Breast epithelium (tissue), 4 donors: ENCODE measurements at regions not wholly inside any gene's neighbourhood (a gene's known extent, or its start where the extent isn't known, plus 50 kb on each side); places are given as distances from the start of the nearest gene placed in this dataset.

Experiments
- DNase-seq, 2 donors: peaks; one replicate each; pipeline ENCODE4 v3.0.0-alpha.2; 2019; ENCODE audit warnings: low spot score in 2 of 2
- H3K27ac ChIP-seq, 2 donors: fragments of 200-600 bp; sonication (generic) in 1 of 2; one replicate each; pipeline ENCODE4 v1.5.1; 2016 to 2019; ENCODE audit warnings: mild to moderate bottlenecking in 1 of 2
- H3K27me3 ChIP-seq, 2 donors: fragments of 200-600 bp; sonication (generic) in 1 of 2; one replicate each; pipeline versions ENCODE4 v1.5.1 to v1.6.0; 2017 to 2019; ENCODE audit warnings: control low read depth in 1 of 2, mild to moderate bottlenecking in 1 of 2
- H3K36me3 ChIP-seq: fragments of 200-600 bp; one replicate; pipeline ENCODE4 v1.5.1; 2019
- H3K4me1 ChIP-seq, 2 donors: fragments of 200-600 bp; sonication (generic); one replicate each; pipeline ENCODE4 v1.5.1; 2016 to 2019; ENCODE audit warnings: control low read depth in 1 of 2
- H3K4me3 ChIP-seq, 3 donors: fragments of 200-600 bp; sonication (generic); 1 replicate in 2 of 3; 2 replicates in 1 of 3; pipeline ENCODE4 v1.5.1; 2016 to 2019; ENCODE audit warnings: mild to moderate bottlenecking in 3 of 3, moderate library complexity in 2 of 3
- H3K9me3 ChIP-seq, 2 donors: fragments of 200-600 bp; sonication (generic) in 1 of 2; one replicate each; pipeline ENCODE4 v1.5.1; 2016 to 2019; ENCODE audit warnings: control low read depth in 1 of 2
- POLR2A ChIP-seq: fragments of 450-650 bp; IDR thresholded peaks from one replicate; pipeline ENCODE4 v1.6.1; 2016; ENCODE audit warnings: antibody characterized with exemption, mild to moderate bottlenecking, moderate library complexity
- POLR2AphosphoS5 ChIP-seq, 3 donors: sonication (generic); formaldehyde crosslinking; IDR thresholded peaks; one replicate each; pipeline ENCODE4 v1.6.1; 2017; ENCODE audit warnings: antibody characterized with exemption in 3 of 3
- intact Hi-C: fragments of 100-400 bp; cut with DNase I; formaldehyde crosslinking; loops from one replicate; pipeline ENCODE4 v1.15.1; 2023; ENCODE audit warnings: low total_unique reads
- TF ChIP-seq, protein P1 (sequence below), 3 donors: fragments of 450-650 bp; IDR thresholded peaks; one replicate each; pipeline ENCODE4 v1.5.1; 2016 to 2017; ENCODE audit warnings: antibody characterized with exemption in 3 of 3, mild to moderate bottlenecking in 3 of 3, moderate library complexity in 3 of 3

DNA sequence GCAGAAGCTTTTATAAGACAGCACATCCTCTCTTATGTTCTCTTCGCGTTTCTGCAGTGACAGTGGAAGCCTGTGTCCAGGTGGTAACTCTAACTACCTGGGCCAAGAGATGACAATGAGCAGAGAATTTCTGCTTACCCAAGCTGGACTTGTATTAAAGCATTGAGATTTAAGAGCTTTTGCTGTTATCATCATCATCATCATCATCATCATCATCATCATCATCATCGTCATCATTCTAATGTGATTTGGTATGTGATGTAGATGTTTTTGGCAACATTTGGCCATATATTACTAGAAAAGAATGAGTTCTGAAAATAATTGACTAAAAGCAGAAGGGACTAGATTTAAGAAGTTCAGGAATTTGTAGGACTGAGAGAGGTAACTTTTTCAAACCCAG lies 401.3 kb downstream of the BRINP1 start:
- no peak for DNase-seq
- no peaks in the 10 kb centered on the region for H3K4me1 ChIP-seq
- H3K27ac ChIP-seq: no peak overlapping the region
- no peaks in the 10 kb centered on the region for H3K9me3 ChIP-seq
- H3K4me3 ChIP-seq: no peak overlapping the region
- TF ChIP-seq POLR2AphosphoS5 (IDR thresholded peaks at IDR 0.05) (no peak), POLR2A (no peak)
- TF ChIP-seq, protein P1, sequence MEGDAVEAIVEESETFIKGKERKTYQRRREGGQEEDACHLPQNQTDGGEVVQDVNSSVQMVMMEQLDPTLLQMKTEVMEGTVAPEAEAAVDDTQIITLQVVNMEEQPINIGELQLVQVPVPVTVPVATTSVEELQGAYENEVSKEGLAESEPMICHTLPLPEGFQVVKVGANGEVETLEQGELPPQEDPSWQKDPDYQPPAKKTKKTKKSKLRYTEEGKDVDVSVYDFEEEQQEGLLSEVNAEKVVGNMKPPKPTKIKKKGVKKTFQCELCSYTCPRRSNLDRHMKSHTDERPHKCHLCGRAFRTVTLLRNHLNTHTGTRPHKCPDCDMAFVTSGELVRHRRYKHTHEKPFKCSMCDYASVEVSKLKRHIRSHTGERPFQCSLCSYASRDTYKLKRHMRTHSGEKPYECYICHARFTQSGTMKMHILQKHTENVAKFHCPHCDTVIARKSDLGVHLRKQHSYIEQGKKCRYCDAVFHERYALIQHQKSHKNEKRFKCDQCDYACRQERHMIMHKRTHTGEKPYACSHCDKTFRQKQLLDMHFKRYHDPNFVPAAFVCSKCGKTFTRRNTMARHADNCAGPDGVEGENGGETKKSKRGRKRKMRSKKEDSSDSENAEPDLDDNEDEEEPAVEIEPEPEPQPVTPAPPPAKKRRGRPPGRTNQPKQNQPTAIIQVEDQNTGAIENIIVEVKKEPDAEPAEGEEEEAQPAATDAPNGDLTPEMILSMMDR (IDR thresholded peaks at IDR 0.05): no peak
- intact Hi-C loops: no loop called here
- no peaks in the 10 kb centered on the region for H3K36me3 ChIP-seq
- H3K27me3 ChIP-seq: no peaks in the 10 kb centered on the region

DNA sequence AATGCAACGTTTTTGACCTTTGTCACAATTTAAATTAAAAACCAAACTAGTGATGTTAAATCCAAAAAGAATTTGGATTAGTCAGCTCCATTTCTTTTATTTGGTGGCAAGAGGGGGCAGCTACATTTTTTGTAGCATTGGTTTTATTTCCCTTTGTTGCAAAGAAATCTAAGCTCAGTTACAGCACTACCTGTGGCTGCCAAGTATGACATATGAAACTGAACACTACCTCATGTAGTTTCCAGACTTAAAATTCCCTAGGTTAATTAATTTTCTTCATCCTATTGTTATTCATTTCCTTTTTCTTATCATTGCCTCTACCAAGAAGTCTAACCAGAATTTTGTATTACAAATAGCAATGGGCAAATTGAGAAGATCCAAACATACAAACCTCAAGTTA lies 393.5 kb downstream of the BRINP1 start:
- H3K4me1 ChIP-seq: no peaks in the 10 kb centered on the region
- no peak for TF ChIP-seq POLR2A
- no peak for TF ChIP-seq POLR2AphosphoS5 (IDR thresholded peaks at IDR 0.05)
- TF ChIP-seq, protein P1 (IDR thresholded peaks at IDR 0.05): no peak
- no peaks in the 10 kb centered on the region for H3K9me3 ChIP-seq
- H3K27me3 ChIP-seq: no peaks in the 10 kb centered on the region
- no peak overlapping the region for H3K27ac ChIP-seq
- no peak overlapping the region for H3K4me3 ChIP-seq
- H3K36me3 ChIP-seq: no peaks in the 10 kb centered on the region
- DNase-seq: no peak
- intact Hi-C loops: no loop called here

DNA sequence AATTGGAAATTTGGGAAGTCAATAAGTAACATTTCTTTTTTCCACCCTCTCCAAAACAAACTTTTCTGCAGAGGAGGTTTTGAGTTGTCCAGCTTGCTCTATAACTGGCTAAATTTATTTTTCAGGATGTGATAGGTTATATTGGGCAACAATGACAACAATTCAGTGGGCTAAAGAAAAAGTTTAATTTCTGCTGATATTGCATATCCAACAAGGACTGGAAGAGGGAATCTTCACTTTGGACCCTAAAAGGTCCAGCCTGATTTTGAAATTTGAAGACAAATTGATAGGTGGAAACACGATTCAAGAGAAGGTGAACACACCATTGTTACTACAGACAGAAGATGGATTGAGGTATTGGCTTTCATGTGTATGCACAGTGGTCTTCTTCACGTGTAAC lies 393.1 kb downstream of the BRINP1 start:
- DNase-seq: no peak
- H3K4me3 ChIP-seq: no peak overlapping the region
- no peak for TF ChIP-seq POLR2AphosphoS5 (IDR thresholded peaks at IDR 0.05)
- TF ChIP-seq, protein P1 (IDR thresholded peaks at IDR 0.05): no peak
- intact Hi-C loops: no loop called here
- H3K27ac ChIP-seq: no peak overlapping the region
- no peaks in the 10 kb centered on the region for H3K27me3 ChIP-seq
- H3K4me1 ChIP-seq: no peaks in the 10 kb centered on the region
- no peaks in the 10 kb centered on the region for H3K9me3 ChIP-seq
- no peaks in the 10 kb centered on the region for H3K36me3 ChIP-seq

DNA sequence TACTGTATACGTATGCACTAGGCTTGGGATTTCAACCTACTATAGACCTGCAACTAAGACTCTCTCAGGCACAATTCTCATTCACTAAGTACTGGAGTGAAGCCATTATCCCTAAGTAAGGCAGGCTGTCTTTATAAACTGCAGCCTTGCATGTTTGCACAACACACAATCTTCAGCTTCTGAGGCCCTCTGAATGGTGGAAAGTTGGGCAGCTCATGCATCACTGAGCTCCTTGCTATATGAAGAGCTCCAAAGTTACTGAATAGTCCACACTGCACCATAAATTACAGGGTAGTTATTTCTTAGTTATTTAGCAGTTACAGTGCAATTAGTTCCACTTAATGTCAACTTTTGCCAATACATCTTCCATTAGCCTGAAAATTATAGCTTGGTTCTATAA lies 384.6 kb downstream of the BRINP1 start:
- H3K27ac ChIP-seq: no peak overlapping the region
- TF ChIP-seq, protein P1 (IDR thresholded peaks at IDR 0.05): no peak
- TF ChIP-seq POLR2AphosphoS5 (IDR thresholded peaks at IDR 0.05) (no peak), POLR2A (no peak)
- intact Hi-C loops: no loop called here
- H3K4me1 ChIP-seq: no peaks in the 10 kb centered on the region
- no peaks in the 10 kb centered on the region for H3K36me3 ChIP-seq
- H3K9me3 ChIP-seq: no peaks in the 10 kb centered on the region
- DNase-seq: no peak
- H3K4me3 ChIP-seq: no peak overlapping the region
- no peaks in the 10 kb centered on the region for H3K27me3 ChIP-seq

DNA sequence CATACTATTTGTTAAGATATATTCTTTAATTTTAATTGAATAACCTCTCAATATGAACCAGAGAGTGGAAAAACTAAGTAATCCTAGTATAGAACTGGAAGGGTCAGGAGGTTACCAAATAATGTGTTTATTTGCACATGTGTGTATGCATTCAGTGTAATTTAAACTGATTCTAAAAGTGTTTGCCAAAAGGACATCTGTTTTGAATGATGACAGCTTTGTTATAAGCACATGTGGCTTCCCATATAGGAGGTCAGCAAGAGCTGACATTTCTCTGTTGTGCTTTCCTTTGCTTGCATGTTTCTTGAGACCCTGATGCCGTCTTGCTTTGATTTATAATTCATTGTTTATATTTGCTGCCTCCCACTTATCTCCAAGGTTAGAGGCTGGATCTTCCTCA lies 383.4 kb downstream of the BRINP1 start:
- H3K4me1 ChIP-seq: no peaks in the 10 kb centered on the region
- intact Hi-C loops: no loop called here
- no peaks in the 10 kb centered on the region for H3K36me3 ChIP-seq
- no peak overlapping the region for H3K4me3 ChIP-seq
- no peaks in the 10 kb centered on the region for H3K27me3 ChIP-seq
- TF ChIP-seq POLR2A (no peak), POLR2AphosphoS5 (IDR thresholded peaks at IDR 0.05) (no peak)
- TF ChIP-seq, protein P1 (IDR thresholded peaks at IDR 0.05): no peak
- DNase-seq: no peak
- no peaks in the 10 kb centered on the region for H3K9me3 ChIP-seq
- H3K27ac ChIP-seq: no peak overlapping the region
